K562 (cell line): ENCODE measurements at regions not wholly inside any gene's neighbourhood (a gene's known extent, or its start where the extent isn't known, plus 50 kb on each side); places are given as distances from the start of the nearest gene placed in this dataset.

Source experiments
- ATF1 ChIP-seq, 2 experiments: fragments of 450-650 bp in 1 of 2; IDR thresholded peaks; 2 replicates each; pipeline ENCODE4 v1.6.1; 2016; ENCODE audit warnings: missing compliant biosample characterization in 1 of 2, missing genetic modification characterization in 1 of 2
- CBX8 ChIP-seq: fragments of 200-600 bp; sonication (generic); IDR thresholded peaks from 2 replicates; pipeline ENCODE4 v1.6.1; 2012; ENCODE audit warnings: borderline replicate concordance, mixed run types, low read depth, mild to moderate bottlenecking, moderate library complexity, mixed read lengths, low read length, control low read depth, inconsistent platforms; ENCODE audit not compliant: poor library complexity, severe bottlenecking; ENCODE audit errors: extremely low read depth
- ID3 ChIP-seq, 2 experiments: fragments of 250-450 bp in 1 of 2; fragments of 450-650 bp in 1 of 2; sonication (Bioruptor Pico) in 1 of 2; IDR thresholded peaks; 2 replicates each; pipeline versions ENCODE4 v1.6.1 to v1.8.0; 2016 to 2021; ENCODE audit warnings: mild to moderate bottlenecking in 2 of 2, moderate library complexity in 2 of 2, missing compliant biosample characterization in 1 of 2, missing genetic modification characterization in 1 of 2
- JUNB ChIP-seq: fragments of 450-650 bp; formaldehyde crosslinking; conservative IDR thresholded peaks from 2 replicates; pipeline ENCODE4 v1.4.0; 2020; ENCODE audit warnings: mild to moderate bottlenecking
- MCM7 ChIP-seq, 2 experiments: fragments of 450-650 bp; IDR thresholded peaks; 2 replicates each; pipeline ENCODE4 v1.6.1; 2016 to 2018
- NEUROD1 ChIP-seq: fragments of 150-350 bp; IDR thresholded peaks from 2 replicates; pipeline ENCODE4 v1.6.1; 2014; ENCODE audit warnings: borderline replicate concordance, low read length, low read depth; ENCODE audit not compliant: partially characterized antibody
- RBM22 ChIP-seq: fragments of 200-400 bp; formaldehyde crosslinking; IDR thresholded peaks from 2 replicates; pipeline ENCODE4 v1.6.1; 2018; ENCODE audit warnings: low read length, low read depth; ENCODE audit not compliant: poor library complexity, severe bottlenecking
- TFAP4 ChIP-seq: sonication (generic); formaldehyde crosslinking; IDR thresholded peaks from 2 replicates; pipeline ENCODE4 v1.8.0; 2022; ENCODE audit warnings: missing genetic modification reagents, mild to moderate bottlenecking, moderate library complexity, borderline replicate concordance
- ZBTB1 ChIP-seq: sonication (generic); formaldehyde crosslinking; IDR thresholded peaks from 2 replicates; pipeline ENCODE4 v1.8.1; 2023; ENCODE audit warnings: missing genetic modification reagents, low read depth, mild to moderate bottlenecking, borderline replicate concordance
- ZNF121 ChIP-seq: sonication (generic); formaldehyde crosslinking; conservative IDR thresholded peaks from 2 replicates; pipeline ENCODE4 v1.8.0; 2022; ENCODE audit warnings: missing genetic modification reagents
- ZNF764 ChIP-seq: fragments of 250-450 bp; sonication (Bioruptor Pico); IDR thresholded peaks from 2 replicates; pipeline ENCODE4 v1.4.0; 2020; ENCODE audit warnings: low read depth, mild to moderate bottlenecking, moderate library complexity

- TF ChIP-seq ID3 (CRISPR knock-in tag; IDR thresholded peaks at IDR 0.05) (no peak), ID3 (tag; IDR thresholded peaks at IDR 0.05) (no peak), ZBTB1 (no peak), RBM22 (no peak), ZNF764 (CRISPR knock-in tag) (no peak), ATF1 (CRISPR knock-in tag; IDR thresholded peaks at IDR 0.05) (no peak), ATF1 (tag; IDR thresholded peaks at IDR 0.05) (no peak), NEUROD1 (no peak), MCM7 (IDR thresholded peaks at IDR 0.05) (no peak), TFAP4 (CRISPR knock-in tag) (no peak), ZNF121 (no peak), JUNB (no peak), CBX8 (no peak)
Observed at GRCh38 chr14:58863661-58864345, 226.0 kb downstream of the DACT1 start (continued).
